GM12878 (cell line): ENCODE measurements at regions not wholly inside any gene's neighbourhood (a gene's known extent, or its start where the extent isn't known, plus 50 kb on each side); places are given as distances from the start of the nearest gene placed in this dataset.

Experiments
- POLR2AphosphoS5 ChIP-seq: IDR thresholded peaks from 2 replicates; pipeline ENCODE4 v1.6.1; 2011; ENCODE audit warnings: mild to moderate bottlenecking, low read length, inconsistent platforms
- SMARCA5 ChIP-seq: fragments of 450-650 bp; IDR thresholded peaks from 2 replicates; pipeline ENCODE4 v1.6.1; 2017; ENCODE audit warnings: mild to moderate bottlenecking
- TF ChIP-seq, protein P1 (sequence below), 3 experiments: IDR thresholded peaks in 2 of 3; conservative IDR thresholded peaks in 1 of 3; 2 replicates each; pipeline ENCODE4 v1.5.1; 2011; ENCODE audit warnings: low read depth in 3 of 3, low read length in 3 of 3, mild to moderate bottlenecking in 3 of 3, control low read depth in 2 of 3, moderate library complexity in 2 of 3, inconsistent platforms in 1 of 3, mixed read lengths in 1 of 3; ENCODE audit not compliant: control insufficient read depth in 2 of 3, insufficient read depth in 1 of 3; ENCODE audit errors: extremely low read depth in 1 of 3

DNA sequence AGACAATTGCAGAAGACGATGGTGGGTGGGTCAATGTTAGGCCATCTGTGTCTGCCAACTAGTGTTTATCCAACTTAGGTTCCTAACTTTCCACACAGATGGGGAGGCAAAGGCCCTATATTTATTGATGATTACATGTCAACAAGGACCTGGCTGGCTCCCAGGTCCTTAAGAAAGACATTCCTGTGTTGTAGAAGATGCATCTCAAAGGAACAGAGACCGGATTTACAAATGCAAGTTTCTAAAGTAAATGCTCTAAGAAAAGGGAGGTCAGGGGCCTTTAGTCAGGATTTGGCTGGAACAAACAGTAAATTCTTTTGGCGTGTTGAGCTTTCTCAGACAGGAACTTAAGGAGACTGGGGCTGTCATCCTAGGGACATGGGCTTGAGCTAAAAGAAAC lies 175.0 kb downstream of the SH3BP4 start:
- TF ChIP-seq, protein P1, sequence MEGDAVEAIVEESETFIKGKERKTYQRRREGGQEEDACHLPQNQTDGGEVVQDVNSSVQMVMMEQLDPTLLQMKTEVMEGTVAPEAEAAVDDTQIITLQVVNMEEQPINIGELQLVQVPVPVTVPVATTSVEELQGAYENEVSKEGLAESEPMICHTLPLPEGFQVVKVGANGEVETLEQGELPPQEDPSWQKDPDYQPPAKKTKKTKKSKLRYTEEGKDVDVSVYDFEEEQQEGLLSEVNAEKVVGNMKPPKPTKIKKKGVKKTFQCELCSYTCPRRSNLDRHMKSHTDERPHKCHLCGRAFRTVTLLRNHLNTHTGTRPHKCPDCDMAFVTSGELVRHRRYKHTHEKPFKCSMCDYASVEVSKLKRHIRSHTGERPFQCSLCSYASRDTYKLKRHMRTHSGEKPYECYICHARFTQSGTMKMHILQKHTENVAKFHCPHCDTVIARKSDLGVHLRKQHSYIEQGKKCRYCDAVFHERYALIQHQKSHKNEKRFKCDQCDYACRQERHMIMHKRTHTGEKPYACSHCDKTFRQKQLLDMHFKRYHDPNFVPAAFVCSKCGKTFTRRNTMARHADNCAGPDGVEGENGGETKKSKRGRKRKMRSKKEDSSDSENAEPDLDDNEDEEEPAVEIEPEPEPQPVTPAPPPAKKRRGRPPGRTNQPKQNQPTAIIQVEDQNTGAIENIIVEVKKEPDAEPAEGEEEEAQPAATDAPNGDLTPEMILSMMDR (IDR thresholded peaks at IDR 0.05 in 2 of 3, conservative IDR thresholded peaks at IDR 0.05 in 1 of 3; ENCODE audit: control insufficient read depth in 2 of 3, extremely low read depth in 1 of 3, insufficient read depth in 1 of 3, low read depth in 3 of 3, low read length in 3 of 3) = no peak
- TF ChIP-seq POLR2AphosphoS5 (no peak), SMARCA5 (no peak)
